ENCODE measurements at regions not wholly inside any gene's neighbourhood (a gene's known extent, or its start where the extent isn't known, plus 50 kb on each side); places are given as distances from the start of the nearest gene placed in this dataset.

GRCh38 chr18:11327391-11328009, 178.1 kb upstream of the PIEZO2 start:
- TF ChIP-seq, protein P1, sequence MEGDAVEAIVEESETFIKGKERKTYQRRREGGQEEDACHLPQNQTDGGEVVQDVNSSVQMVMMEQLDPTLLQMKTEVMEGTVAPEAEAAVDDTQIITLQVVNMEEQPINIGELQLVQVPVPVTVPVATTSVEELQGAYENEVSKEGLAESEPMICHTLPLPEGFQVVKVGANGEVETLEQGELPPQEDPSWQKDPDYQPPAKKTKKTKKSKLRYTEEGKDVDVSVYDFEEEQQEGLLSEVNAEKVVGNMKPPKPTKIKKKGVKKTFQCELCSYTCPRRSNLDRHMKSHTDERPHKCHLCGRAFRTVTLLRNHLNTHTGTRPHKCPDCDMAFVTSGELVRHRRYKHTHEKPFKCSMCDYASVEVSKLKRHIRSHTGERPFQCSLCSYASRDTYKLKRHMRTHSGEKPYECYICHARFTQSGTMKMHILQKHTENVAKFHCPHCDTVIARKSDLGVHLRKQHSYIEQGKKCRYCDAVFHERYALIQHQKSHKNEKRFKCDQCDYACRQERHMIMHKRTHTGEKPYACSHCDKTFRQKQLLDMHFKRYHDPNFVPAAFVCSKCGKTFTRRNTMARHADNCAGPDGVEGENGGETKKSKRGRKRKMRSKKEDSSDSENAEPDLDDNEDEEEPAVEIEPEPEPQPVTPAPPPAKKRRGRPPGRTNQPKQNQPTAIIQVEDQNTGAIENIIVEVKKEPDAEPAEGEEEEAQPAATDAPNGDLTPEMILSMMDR (tag by site-specific recombination; IDR thresholded peaks at IDR 0.05), result no peak
- TF ChIP-seq ZNF624 (tag by site-specific recombination; IDR thresholded peaks at IDR 0.05), result no peak
- TF ChIP-seq ZNF354C (tag by site-specific recombination; IDR thresholded peaks at IDR 0.05; ENCODE audit: borderline replicate concordance, low read depth), result no peak
- TF ChIP-seq SALL2 (tag by site-specific recombination; IDR thresholded peaks at IDR 0.05; ENCODE audit: borderline replicate concordance), result no peak
- TF ChIP-seq MEIS1 (CRISPR knock-in tag; IDR thresholded peaks at IDR 0.05; ENCODE audit: borderline replicate concordance), result no peak
- no peak for TF ChIP-seq ZNF623 (tag by site-specific recombination; IDR thresholded peaks at IDR 0.05)
- no peak for TF ChIP-seq ZNF280D (tag by site-specific recombination; IDR thresholded peaks at IDR 0.05)
- TF ChIP-seq ZNF777 (tag by site-specific recombination; IDR thresholded peaks at IDR 0.05; ENCODE audit: borderline replicate concordance), result no peak
- TF ChIP-seq ZBTB11 (tag by site-specific recombination; conservative IDR thresholded peaks at IDR 0.05; ENCODE audit: low read depth), result no peak
- no peak for TF ChIP-seq ZNF175 (tag by site-specific recombination; IDR thresholded peaks at IDR 0.05)
- no peak for TF ChIP-seq ZEB2 (tag by site-specific recombination; IDR thresholded peaks at IDR 0.05)
- no peak for TF ChIP-seq KLF16 (tag by site-specific recombination; IDR thresholded peaks at IDR 0.05)
- TF ChIP-seq, protein P2, sequence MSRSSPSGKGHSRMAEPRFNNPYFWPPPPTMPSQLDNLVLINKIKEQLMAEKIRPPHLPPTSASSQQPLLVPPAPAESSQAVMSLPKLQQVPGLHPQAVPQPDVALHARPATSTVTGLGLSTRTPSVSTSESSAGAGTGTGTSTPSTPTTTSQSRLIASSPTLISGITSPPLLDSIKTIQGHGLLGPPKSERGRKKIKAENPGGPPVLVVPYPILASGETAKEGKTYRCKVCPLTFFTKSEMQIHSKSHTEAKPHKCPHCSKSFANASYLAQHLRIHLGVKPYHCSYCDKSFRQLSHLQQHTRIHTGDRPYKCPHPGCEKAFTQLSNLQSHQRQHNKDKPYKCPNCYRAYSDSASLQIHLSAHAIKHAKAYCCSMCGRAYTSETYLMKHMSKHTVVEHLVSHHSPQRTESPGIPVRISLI (tag by site-specific recombination; IDR thresholded peaks at IDR 0.05), result no peak
